GM13976 (cell line): ENCODE measurements at regions not wholly inside any gene's neighbourhood (a gene's known extent, or its start where the extent isn't known, plus 50 kb on each side); places are given as distances from the start of the nearest gene placed in this dataset.

Experiments used
- DNase-seq: peaks from one replicate; pipeline ENCODE4 v3.0.0; 2012; ENCODE audit warnings: low spot score
- in situ Hi-C: fragments of 300-500 bp; cut with MboI; formaldehyde crosslinking; loops from one replicate; pipeline ENCODE4 v1.12.0; 2022; ENCODE audit warnings: low sequenced_read_pairs, mixed read lengths, inconsistent platforms; ENCODE audit not compliant: unreplicated experiment
- TF ChIP-seq, protein P1 (sequence below): IDR thresholded peaks from 2 replicates; pipeline ENCODE4 v1.5.1; 2012; ENCODE audit warnings: borderline replicate concordance, mild to moderate bottlenecking; ENCODE audit not compliant: insufficient read depth; ENCODE audit errors: extremely low read depth, missing control alignments, control extremely low read depth

DNA sequence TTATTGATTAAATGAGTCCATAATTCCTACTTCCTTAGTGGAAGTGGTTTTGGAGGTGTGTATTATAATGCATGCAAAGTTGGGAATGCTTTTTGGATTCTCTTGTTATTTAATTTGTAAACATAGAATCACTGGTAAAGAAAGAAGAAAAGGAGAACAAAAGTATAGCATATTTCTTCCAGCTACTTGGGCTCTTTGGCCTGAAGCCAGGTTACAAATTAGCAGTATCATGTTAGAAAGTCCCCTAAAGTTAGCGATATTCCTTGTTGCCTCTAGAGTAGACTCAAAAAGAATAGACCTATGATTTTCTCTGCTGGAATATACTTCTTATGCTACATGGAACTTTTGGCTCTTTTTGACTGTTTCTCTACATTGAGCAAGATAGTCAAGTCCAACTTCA is 60.6 kb upstream of the CD28 start:
- TF ChIP-seq, protein P1, sequence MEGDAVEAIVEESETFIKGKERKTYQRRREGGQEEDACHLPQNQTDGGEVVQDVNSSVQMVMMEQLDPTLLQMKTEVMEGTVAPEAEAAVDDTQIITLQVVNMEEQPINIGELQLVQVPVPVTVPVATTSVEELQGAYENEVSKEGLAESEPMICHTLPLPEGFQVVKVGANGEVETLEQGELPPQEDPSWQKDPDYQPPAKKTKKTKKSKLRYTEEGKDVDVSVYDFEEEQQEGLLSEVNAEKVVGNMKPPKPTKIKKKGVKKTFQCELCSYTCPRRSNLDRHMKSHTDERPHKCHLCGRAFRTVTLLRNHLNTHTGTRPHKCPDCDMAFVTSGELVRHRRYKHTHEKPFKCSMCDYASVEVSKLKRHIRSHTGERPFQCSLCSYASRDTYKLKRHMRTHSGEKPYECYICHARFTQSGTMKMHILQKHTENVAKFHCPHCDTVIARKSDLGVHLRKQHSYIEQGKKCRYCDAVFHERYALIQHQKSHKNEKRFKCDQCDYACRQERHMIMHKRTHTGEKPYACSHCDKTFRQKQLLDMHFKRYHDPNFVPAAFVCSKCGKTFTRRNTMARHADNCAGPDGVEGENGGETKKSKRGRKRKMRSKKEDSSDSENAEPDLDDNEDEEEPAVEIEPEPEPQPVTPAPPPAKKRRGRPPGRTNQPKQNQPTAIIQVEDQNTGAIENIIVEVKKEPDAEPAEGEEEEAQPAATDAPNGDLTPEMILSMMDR: no peak
- in situ Hi-C loops: no loop called here
- DNase-seq: no peak

DNA sequence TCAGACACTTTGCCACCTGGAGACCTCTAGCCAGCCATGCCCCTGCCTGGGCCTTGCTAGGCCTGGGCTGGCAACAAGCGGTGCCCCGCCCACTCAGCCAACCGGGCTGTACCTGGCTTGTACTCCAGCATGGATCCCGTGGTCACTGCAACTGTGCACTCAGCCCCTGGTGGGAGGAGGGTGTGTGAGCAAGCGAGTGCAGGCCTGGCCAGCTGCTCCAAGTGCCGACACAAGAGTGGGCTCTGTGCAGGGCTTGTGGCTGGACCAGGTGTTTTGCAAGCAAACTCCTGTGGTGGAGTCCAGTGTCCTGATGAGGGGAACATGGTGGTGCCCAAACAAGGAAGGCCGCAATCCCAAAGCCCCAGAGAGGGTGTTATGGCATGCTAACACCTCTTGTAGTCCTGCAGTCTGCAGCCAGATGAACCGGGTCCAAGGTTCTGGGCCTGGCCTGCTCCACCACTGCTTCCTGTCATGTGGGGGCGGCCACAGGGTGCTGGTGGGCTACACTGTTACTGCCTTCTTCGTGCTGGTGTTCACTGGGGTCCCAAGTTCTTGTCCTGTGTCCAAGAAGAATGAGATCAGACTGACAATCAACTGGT is 60.1 kb upstream of the CD28 start:
- in situ Hi-C loops: no loop called here
- no peak for DNase-seq
- TF ChIP-seq, protein P1: no peak

DNA sequence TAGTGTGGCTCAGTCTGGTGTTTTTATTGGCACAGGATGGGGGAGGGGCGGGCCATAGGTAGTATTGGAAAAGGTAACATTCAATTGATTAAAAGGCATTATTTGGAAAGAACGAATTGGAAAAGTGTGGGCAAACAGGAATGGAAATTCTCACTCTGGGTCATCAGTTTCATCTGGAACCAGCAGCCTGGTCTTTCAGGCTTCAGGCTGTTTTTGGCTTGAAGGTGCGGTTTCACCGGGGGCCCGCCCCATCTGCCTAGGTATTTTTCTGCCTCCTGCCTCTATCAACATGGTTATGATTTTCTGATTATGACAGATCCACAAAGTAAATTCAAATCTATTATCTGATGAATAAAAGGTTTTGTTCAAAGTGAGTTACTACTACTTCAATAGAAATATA is 59.5 kb upstream of the CD28 start:
- in situ Hi-C loops: no loop called here
- TF ChIP-seq, protein P1: no peak
- no peak for DNase-seq

DNA sequence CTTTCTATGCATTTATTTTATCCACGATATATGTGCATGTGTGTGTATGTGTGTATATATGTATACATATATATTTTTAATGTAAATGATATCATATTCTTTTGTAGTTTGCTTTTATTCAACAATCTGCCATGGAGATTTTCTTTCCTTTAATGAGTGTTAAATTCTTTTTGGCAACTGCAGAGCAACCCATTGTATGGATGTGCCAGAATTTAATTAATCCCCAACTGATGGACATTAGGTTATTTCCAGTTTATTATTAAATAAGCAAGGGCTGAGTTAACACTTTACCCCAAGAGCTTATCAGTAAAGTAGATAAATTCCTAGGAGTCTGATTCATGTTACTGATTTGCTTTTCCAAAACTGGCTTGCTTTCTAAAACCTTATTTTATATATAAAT is 58.9 kb upstream of the CD28 start:
- in situ Hi-C loops: no loop called here
- TF ChIP-seq, protein P1: no peak
- DNase-seq: no peak

DNA sequence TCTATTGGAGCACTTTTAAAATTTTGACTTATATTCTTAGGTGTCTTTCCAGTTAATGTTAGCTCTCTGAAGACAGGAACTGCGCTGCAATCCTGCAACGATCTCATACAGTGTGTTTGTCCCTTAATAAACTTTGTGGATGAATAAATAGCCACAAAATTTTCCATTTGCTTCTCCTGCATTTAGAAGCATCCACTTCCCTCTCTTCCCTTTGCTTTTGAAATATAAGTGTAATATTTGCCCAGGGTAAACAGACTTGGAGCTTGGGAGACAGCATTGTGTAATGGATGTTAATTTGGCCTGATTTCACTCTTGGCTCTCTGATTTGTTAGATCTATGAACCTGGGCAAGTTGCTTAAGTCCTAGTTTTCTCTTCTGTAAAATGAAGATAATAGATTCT is 58.2 kb upstream of the CD28 start:
- TF ChIP-seq, protein P1: no peak
- no peak for DNase-seq
- in situ Hi-C loops: no loop called here

DNA sequence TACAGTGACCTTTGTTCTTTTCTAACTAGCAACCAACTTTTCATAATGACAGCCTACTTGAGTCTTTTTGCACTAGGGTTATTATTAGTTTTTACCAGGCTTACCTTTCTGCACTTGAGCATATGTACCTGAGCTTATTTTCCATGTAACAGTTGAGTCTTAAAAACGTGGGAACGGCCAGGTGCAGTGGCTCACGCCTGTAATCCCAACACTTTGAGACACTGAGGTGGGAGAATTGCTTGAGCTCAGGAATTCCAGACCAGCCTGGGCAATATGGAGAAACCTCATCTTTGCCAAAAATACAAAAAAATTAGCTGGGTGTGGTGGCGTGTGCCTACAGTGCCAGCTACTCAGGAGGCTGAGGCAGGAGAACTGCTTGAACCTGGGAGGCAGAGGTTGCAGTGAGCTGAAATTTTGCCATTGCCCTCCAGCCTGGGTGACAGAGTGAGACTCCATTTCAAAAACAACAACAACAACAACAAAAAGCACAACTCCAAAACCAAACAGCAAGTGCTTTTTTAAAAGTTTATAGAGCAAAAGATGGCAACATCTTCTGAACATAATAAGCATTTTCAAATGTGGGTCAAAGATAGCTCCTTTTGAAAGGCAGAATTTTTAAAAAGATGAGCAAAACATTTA is 57.1 kb upstream of the CD28 start:
- TF ChIP-seq, protein P1: no peak
- no peak for DNase-seq
- in situ Hi-C loops: no loop called here
